ENCODE measurements at regions not wholly inside any gene's neighbourhood (a gene's known extent, or its start where the extent isn't known, plus 50 kb on each side); places are given as distances from the start of the nearest gene placed in this dataset.

DNA sequence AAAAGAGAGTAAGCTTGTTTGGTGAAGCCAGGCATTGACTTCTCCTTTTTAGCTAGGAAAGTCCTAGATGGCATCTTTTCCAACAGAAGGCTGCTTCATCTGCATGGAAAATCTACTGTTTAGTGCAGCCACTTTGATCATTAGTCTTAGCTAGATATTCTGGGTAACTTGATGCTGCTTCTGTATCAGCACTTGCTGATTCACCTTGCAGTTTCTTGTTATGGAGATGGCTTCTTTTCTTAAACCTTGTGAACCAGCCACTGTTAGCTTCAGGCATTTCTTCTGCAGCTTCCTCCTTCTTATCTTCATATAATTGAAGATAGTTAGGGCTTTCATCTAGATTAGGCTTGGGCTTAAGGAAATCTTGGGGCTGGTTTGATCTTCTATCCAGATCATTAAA is 639.7 kb downstream of the TDRD15 start:
- no TSS peak for BruUV-seq (replicated peaks)
- Histone ChIP-seq H3K27me3 (ENCODE audit: control insufficient read depth, insufficient read depth, low read length) (no peaks in the 10 kb centered on the region), H3K4me1 (ENCODE audit: control insufficient read depth, insufficient read depth, low read length) (no peaks in the 10 kb centered on the region), H3K4me3 (ENCODE audit: low read depth in 2 of 2, low read length in 2 of 2) (no peak overlapping the region), H3K36me3 (ENCODE audit: control insufficient read depth, insufficient read depth, low read length) (no peaks in the 10 kb centered on the region), H3K9me3 (ENCODE audit: control insufficient read depth, insufficient read depth, low read depth, low read length) (no peaks in the 10 kb centered on the region), H3K27ac (ENCODE audit: low read length) (no peak overlapping the region)
- POLR2A ChIA-PET = no interaction called here
- TF ChIP-seq REST (IDR thresholded peaks at IDR 0.05; ENCODE audit: insufficient read depth in 1 of 2, low read depth in 2 of 2, low read length in 1 of 2) (no peak), SIN3A (IDR thresholded peaks at IDR 0.05; ENCODE audit: borderline replicate concordance, insufficient read depth, low read depth, low read length) (no peak), POLR2AphosphoS5 (IDR thresholded peaks at IDR 0.05; ENCODE audit: low read depth, low read length) (no peak), CTCF (IDR thresholded peaks at IDR 0.05) (no peak), TCF7L2 (IDR thresholded peaks at IDR 0.05; ENCODE audit: low read depth, low read length) (no peak)
- intact Hi-C loops (cut with micrococcal nuclease; ENCODE audit: unreplicated experiment) (no loop called here), in situ Hi-C loops (cut with HindIII; ENCODE audit: low pct_unique_long_range_greater_than_20kb, low sequenced_read_pairs) (no loop called here)
- ATAC-seq (no peak), DNase-seq (ENCODE audit: low read depth, low spot score) (no peak)
- CTCF ChIA-PET = no interaction called here

GRCh38 chr2:21770787-21771186 is 647.0 kb downstream of the TDRD15 start:
- CTCF ChIA-PET = no interaction called here
- POLR2A ChIA-PET = no interaction called here
- no peak for ATAC-seq
- no peaks in the 10 kb centered on the region for H3K36me3 ChIP-seq (ENCODE audit: control insufficient read depth, insufficient read depth, low read length)
- no peak for DNase-seq (ENCODE audit: low read depth, low spot score)
- no peak overlapping the region for H3K27ac ChIP-seq (ENCODE audit: low read length)
- TF ChIP-seq TCF7L2 (IDR thresholded peaks at IDR 0.05; ENCODE audit: low read depth, low read length) (no peak), REST (IDR thresholded peaks at IDR 0.05; ENCODE audit: insufficient read depth in 1 of 2, low read depth in 2 of 2, low read length in 1 of 2) (no peak), POLR2AphosphoS5 (IDR thresholded peaks at IDR 0.05; ENCODE audit: low read depth, low read length) (no peak), SIN3A (IDR thresholded peaks at IDR 0.05; ENCODE audit: borderline replicate concordance, insufficient read depth, low read depth, low read length) (no peak), CTCF (IDR thresholded peaks at IDR 0.05) (no peak)
- no peak overlapping the region for H3K4me3 ChIP-seq (ENCODE audit: low read depth in 2 of 2, low read length in 2 of 2)
- no peaks in the 10 kb centered on the region for H3K4me1 ChIP-seq (ENCODE audit: control insufficient read depth, insufficient read depth, low read length)
- intact Hi-C loops (cut with micrococcal nuclease; ENCODE audit: unreplicated experiment) = no loop called here
- BruUV-seq (replicated peaks) = no TSS peak
- in situ Hi-C loops (cut with HindIII; ENCODE audit: low pct_unique_long_range_greater_than_20kb, low sequenced_read_pairs) = no loop called here
- no peaks in the 10 kb centered on the region for H3K27me3 ChIP-seq (ENCODE audit: control insufficient read depth, insufficient read depth, low read length)
- H3K9me3 ChIP-seq (ENCODE audit: control insufficient read depth, insufficient read depth, low read depth, low read length) = no peaks in the 10 kb centered on the region

All from Panc1 (cell line).